DOHH2 (cell line): ENCODE measurements at regions not wholly inside any gene's neighbourhood (a gene's known extent, or its start where the extent isn't known, plus 50 kb on each side); places are given as distances from the start of the nearest gene placed in this dataset.

Experiments used
- CTCF ChIP-seq: fragments of 200-600 bp; sonication (generic); IDR thresholded peaks from one replicate; pipeline ENCODE4 v1.5.1; 2014; ENCODE audit warnings: antibody characterized with exemption, mild to moderate bottlenecking, low read depth, low read length; ENCODE audit not compliant: poor library complexity, severe bottlenecking
- EZH2phosphoT487 ChIP-seq: fragments of 200-600 bp; sonication (generic); IDR thresholded peaks from 2 replicates; pipeline ENCODE4 v1.6.1; 2017; ENCODE audit warnings: borderline replicate concordance, mild to moderate bottlenecking, antibody characterized with exemption, low read length, moderate library complexity, mixed read lengths

- no peak for TF ChIP-seq CTCF
- TF ChIP-seq EZH2phosphoT487, result no peak
These were observed 1068.6 kb downstream of the BCL11B start for GRCh38 chr14:98203421-98203820.
